ENCODE measurements at regions not wholly inside any gene's neighbourhood (a gene's known extent, or its start where the extent isn't known, plus 50 kb on each side); places are given as distances from the start of the nearest gene placed in this dataset.

DNA sequence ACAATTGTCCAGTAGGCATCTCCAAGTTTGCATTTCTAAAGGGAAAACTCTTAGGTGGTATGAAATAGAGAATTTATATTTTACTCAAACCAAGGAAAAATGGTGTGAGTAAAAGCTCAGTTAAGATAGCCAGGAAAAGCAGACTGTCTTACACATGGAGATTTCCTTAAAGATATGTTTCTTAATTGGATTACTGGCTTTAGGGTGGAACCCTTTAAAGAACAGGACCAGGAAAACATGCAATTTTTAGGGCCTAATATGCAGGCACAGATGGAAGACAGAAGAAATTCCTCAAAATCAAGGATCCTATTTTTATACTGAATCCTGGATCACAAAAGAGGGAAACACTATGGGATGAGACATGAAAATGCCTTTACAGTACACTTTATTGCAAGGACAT lies 100.3 kb upstream of the PCDH17 start:
- Mint-ChIP-seq H3K27ac (ENCODE audit: low read depth, unreplicated experiment) (no peak overlapping the region), H3K36me3 (ENCODE audit: insufficient read depth, unreplicated experiment) (no peaks in the 10 kb centered on the region), H3K9me3 (ENCODE audit: unreplicated experiment) (no peaks in the 10 kb centered on the region), H3K4me3 (ENCODE audit: unreplicated experiment) (no peak overlapping the region), H3K4me1 (ENCODE audit: insufficient read depth, unreplicated experiment) (no peaks in the 10 kb centered on the region), H3K27me3 (ENCODE audit: insufficient read depth, unreplicated experiment) (no peaks in the 10 kb centered on the region)
- POLR2A ChIA-PET: no interaction called here
- TF ChIP-seq CTCF (IDR thresholded peaks at IDR 0.05; ENCODE audit: unreplicated experiment): no peak
- CTCF ChIA-PET: no interaction called here
- no TSS peak for BruUV-seq (replicated peaks)
- DNase-seq (ENCODE audit: unreplicated experiment): no peak
- intact Hi-C loops (cut with micrococcal nuclease): no loop called here

GRCh38 chr13:57546942-57547341 lies 84.6 kb upstream of the PCDH17 start:
- TF ChIP-seq CTCF (IDR thresholded peaks at IDR 0.05; ENCODE audit: unreplicated experiment): no peak
- BruUV-seq (replicated peaks): no TSS peak
- H3K4me1 Mint-ChIP-seq (ENCODE audit: insufficient read depth, unreplicated experiment): no peaks in the 10 kb centered on the region
- no peaks in the 10 kb centered on the region for H3K36me3 Mint-ChIP-seq (ENCODE audit: insufficient read depth, unreplicated experiment)
- no peak overlapping the region for H3K27ac Mint-ChIP-seq (ENCODE audit: low read depth, unreplicated experiment)
- CTCF ChIA-PET: interaction anchor here (1.0 kb wide), 1 partner anchor 11 kb away, joined by 3 read pairs; no protein-coding TSS in a partner anchor
- no peak overlapping the region for H3K4me3 Mint-ChIP-seq (ENCODE audit: unreplicated experiment)
- no peaks in the 10 kb centered on the region for H3K9me3 Mint-ChIP-seq (ENCODE audit: unreplicated experiment)
- intact Hi-C loops (cut with micrococcal nuclease): no loop called here
- POLR2A ChIA-PET: no interaction called here
- no peak for DNase-seq (ENCODE audit: unreplicated experiment)
- H3K27me3 Mint-ChIP-seq (ENCODE audit: insufficient read depth, unreplicated experiment): no peaks in the 10 kb centered on the region

- no peaks in the 10 kb centered on the region for H3K27me3 Mint-ChIP-seq (ENCODE audit: insufficient read depth, unreplicated experiment)
- no peaks in the 10 kb centered on the region for H3K4me1 Mint-ChIP-seq (ENCODE audit: insufficient read depth, unreplicated experiment)
- peaks cover 8% of the 10 kb centered on the region for H3K9me3 Mint-ChIP-seq (ENCODE audit: unreplicated experiment)
- no peaks in the 10 kb centered on the region for H3K36me3 Mint-ChIP-seq (ENCODE audit: insufficient read depth, unreplicated experiment)
- intact Hi-C loops (cut with micrococcal nuclease): no loop called here
- H3K27ac Mint-ChIP-seq (ENCODE audit: low read depth, unreplicated experiment): no peak overlapping the region
- ChIA-PET POLR2A (no interaction called here), CTCF (interaction anchor here (0.7 kb wide), 1 partner anchor 220 kb away, joined by 3 read pairs; no protein-coding TSS in a partner anchor)
- BruUV-seq (replicated peaks): no TSS peak
- TF ChIP-seq CTCF (IDR thresholded peaks at IDR 0.05; ENCODE audit: unreplicated experiment): no peak
- no peak for DNase-seq (ENCODE audit: unreplicated experiment)
- H3K4me3 Mint-ChIP-seq (ENCODE audit: unreplicated experiment): no peak overlapping the region
These were observed 79.1 kb upstream of the PCDH17 start for GRCh38 chr13:57552437-57552836.

GRCh38 chr13:57553932-57554331 lies 77.6 kb upstream of the PCDH17 start:
- no TSS peak for BruUV-seq (replicated peaks)
- POLR2A ChIA-PET: no interaction called here
- intact Hi-C loops (cut with micrococcal nuclease): no loop called here
- no peaks in the 10 kb centered on the region for H3K36me3 Mint-ChIP-seq (ENCODE audit: insufficient read depth, unreplicated experiment)
- TF ChIP-seq CTCF (IDR thresholded peaks at IDR 0.05; ENCODE audit: unreplicated experiment): no peak
- H3K4me3 Mint-ChIP-seq (ENCODE audit: unreplicated experiment): no peak overlapping the region
- H3K9me3 Mint-ChIP-seq (ENCODE audit: unreplicated experiment): peaks cover 8% of the 10 kb centered on the region
- H3K27ac Mint-ChIP-seq (ENCODE audit: low read depth, unreplicated experiment): no peak overlapping the region
- CTCF ChIA-PET: interaction anchor here (0.7 kb wide), 1 partner anchor 29 kb away, joined by 4 read pairs; no protein-coding TSS in a partner anchor
- H3K27me3 Mint-ChIP-seq (ENCODE audit: insufficient read depth, unreplicated experiment): no peaks in the 10 kb centered on the region
- H3K4me1 Mint-ChIP-seq (ENCODE audit: insufficient read depth, unreplicated experiment): peaks cover 4% of the 10 kb centered on the region
- no peak for DNase-seq (ENCODE audit: unreplicated experiment)
